Inferior parietal cortex (tissue), 1 donor: ENCODE measurements at regions not wholly inside any gene's neighbourhood (a gene's known extent, or its start where the extent isn't known, plus 50 kb on each side); places are given as distances from the start of the nearest gene placed in this dataset.
A peak's percentile ranks its signal among the peaks of the same experiment; 100 is the strongest.

Experiments used
- DNase-seq: peaks from one replicate; pipeline ENCODE4 v3.0.0-alpha.2; 2016; ENCODE audit errors: extremely low spot score

GRCh38 chr11:101215069-101215468, 85.5 kb upstream of the PGR start:
- no peak for DNase-seq

- no peak for DNase-seq
Observed at GRCh38 chr11:101211407-101211975, 81.9 kb upstream of the PGR start.

GRCh38 chr11:101202614-101203013, 73.0 kb upstream of the PGR start:
- DNase-seq, result no peak

GRCh38 chr11:101199416-101199815, 69.8 kb upstream of the PGR start:
- DNase-seq, result no peak

GRCh38 chr11:101195294-101195693, 65.7 kb upstream of the PGR start:
- DNase-seq, result no peak

- DNase-seq, result peak; percentile 5
Observed at GRCh38 chr11:101188801-101189200, 59.2 kb upstream of the PGR start.

- no peak for DNase-seq
Observed at GRCh38 chr11:101188173-101188572, 58.6 kb upstream of the PGR start.

GRCh38 chr11:101187748-101188147, 58.1 kb upstream of the PGR start:
- no peak for DNase-seq

- no peak for DNase-seq
Observed at GRCh38 chr11:101185985-101186384, 56.4 kb upstream of the PGR start.

GRCh38 chr11:101182467-101182866, 52.9 kb upstream of the PGR start:
- no peak for DNase-seq

GRCh38 chr11:101180481-101180880, 50.9 kb upstream of the PGR start:
- DNase-seq, result no peak
